PFSK-1 (cell line): ENCODE measurements at regions not wholly inside any gene's neighbourhood (a gene's known extent, or its start where the extent isn't known, plus 50 kb on each side); places are given as distances from the start of the nearest gene placed in this dataset.

Experiments used
- SIN3A ChIP-seq: IDR thresholded peaks from 2 replicates; pipeline ENCODE4 v1.6.1; 2012; ENCODE audit warnings: mild to moderate bottlenecking, low read length, moderate library complexity, borderline replicate concordance; ENCODE audit not compliant: insufficient read depth
- TAF1 ChIP-seq: IDR thresholded peaks from 2 replicates; pipeline ENCODE4 v1.6.1; 2012; ENCODE audit warnings: low read length, control low read depth, borderline replicate concordance; ENCODE audit not compliant: insufficient read depth

- no peak for TF ChIP-seq SIN3A
- no peak for TF ChIP-seq TAF1
Observed at GRCh38 chr6:21999012-21999528, 297.8 kb downstream of the PRL start.
